HT-29 (cell line): ENCODE measurements at regions not wholly inside any gene's neighbourhood (a gene's known extent, or its start where the extent isn't known, plus 50 kb on each side); places are given as distances from the start of the nearest gene placed in this dataset.

ENCODE experiments used
- DNase-seq: peaks from one replicate; pipeline ENCODE4 v3.0.0-alpha.2; 2015; ENCODE audit warnings: low spot score

DNA sequence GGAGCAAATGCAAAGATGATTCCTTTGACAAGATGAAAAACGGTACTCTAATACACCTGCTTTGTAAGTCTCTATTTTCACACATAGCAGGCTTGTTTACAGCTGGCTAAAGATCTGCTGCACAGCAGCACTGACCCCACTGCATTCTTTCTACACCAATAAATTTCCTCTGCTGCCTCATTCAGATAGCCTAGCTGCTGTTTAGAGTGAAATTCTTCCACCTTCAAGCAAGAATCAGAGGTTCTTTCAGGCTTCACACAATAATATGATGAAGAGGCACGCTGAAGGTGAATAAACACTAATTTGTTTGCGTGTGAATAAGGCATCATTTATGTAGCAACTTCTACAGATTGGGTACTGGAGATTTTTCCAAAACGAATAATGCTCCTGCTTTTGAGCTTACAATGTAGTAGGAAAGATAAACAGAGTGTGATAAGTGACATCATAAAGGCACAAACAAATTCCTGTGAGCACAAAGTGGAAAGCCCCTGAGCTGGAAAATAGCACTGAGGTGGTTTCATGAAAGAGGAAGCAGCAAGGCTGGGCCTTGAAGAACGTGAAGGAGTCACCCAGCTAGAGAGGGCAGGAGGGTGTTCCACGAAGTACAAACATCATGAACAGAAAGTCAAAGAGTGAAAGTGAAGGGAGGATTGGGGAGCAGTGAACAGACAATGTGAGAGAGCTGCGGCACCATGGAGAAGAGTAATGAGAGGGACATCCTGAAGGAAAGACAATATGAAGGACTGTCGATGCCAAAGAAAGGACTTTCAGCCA is 543.4 kb downstream of the CD83 start:
- no peak for DNase-seq

DNA sequence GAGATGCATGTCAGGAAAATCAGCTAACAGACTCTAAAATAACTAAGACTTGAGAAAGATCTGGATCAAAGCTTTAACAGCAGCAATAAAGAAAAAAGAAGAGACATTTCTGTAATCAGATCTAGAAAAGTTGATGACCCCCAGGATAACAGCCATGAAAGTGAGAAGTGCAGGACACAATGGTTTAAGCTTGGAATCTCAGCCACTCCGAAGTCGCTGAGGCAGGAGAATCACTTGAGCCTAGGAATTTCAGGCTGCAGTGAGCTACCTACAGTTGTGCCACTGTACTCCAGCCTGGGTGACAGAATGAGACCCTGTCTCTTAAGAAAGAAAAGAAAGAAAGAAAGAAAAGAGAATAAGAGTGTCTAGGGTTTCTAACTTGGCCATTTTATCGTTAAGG is 544.1 kb downstream of the CD83 start:
- no peak for DNase-seq

DNA sequence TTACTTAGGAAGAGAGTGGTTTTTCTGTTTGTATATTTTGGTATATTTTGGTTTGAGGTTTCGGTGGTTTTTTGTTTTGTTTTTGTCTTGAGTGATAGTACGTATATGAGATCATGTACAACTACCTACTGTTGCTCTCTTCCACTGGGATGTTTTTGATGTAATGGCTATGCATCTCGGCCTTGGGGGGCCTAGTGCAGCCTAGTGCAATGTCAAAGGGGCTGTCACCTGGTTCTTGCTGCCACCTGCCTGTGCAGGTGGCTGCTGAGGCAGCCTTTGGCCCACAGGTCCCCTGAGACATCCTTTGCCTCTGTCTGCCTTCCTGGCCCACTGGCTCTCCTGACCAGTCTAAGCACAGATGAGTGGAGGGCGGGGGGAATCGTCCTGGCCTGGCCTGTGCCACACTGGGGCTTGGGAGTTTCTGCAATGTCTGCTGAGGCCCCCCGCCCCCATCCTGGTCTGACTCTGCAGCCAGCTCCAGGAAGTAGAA is 546.6 kb downstream of the CD83 start:
- no peak for DNase-seq

DNA sequence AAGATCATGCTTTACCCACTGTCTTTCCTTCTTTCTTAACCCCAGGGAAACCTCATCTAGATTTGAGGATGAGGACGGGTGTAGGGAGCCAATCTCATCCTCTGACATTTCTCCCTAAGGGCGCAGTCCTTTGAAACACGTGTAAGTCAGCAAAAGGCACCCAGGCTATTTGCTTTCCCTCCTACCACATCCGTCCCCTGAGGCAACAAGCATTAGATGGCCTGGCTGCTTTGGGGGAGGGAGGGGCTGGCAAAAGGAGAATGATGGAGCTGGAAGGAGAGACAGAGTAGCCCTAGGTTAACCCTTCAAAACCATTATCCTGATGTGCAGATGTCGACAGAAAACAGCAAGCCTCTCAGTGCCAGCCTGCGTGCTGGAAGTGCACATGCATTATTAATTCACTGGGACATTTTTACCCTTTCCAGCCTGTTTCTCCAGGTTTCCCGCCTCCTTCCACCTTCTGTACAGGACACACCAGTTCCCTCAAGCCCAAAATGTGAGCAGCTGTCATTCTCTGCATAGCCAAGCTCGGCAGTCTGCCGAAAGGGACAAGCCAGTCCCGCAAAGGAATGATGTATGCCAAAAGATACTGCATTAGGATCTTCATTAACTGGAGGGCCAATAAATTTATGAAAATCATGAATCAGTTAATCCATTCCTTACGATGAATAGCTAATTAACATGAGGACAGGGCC is 547.2 kb downstream of the CD83 start:
- no peak for DNase-seq

DNA sequence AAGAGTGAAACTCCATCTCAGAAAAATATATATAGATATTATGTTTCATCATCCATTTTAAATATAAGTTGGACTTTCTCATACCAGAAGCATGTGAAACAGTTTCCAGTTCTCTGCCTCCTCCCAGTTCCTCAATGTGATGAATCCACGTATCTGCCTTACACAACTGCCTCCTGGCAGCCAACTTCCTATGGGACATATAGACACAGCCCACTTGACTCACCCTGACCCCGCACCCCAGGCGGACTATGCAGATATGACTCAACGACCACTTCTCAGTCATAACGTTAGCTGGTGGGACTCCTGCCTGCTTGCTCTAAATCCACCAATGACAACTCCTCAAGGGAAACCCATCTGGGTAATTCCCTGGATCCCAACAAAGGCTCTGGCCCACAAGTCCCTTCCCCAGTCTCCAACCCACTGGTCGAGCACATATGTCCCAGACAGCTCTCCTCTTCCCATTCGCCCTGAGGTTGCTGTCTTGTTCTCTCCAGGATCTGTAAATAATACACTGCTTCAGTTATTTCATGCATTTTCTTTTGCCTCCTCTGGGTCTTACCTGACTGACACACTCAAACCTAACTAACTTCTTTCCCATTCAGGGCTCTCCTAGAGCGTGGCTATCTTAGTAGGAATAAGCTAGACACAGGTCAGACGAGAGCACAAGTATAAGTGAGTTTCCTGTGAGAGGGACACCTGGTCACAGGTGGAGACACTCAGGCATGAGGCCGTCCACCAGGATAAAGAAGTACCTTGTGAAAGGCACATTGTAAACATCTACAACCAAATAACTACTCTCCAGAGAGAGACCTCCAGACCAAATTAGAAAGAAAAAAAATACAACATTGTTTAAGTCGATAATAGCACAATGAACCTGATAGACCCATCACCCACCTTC is 548.5 kb downstream of the CD83 start:
- no peak for DNase-seq

DNA sequence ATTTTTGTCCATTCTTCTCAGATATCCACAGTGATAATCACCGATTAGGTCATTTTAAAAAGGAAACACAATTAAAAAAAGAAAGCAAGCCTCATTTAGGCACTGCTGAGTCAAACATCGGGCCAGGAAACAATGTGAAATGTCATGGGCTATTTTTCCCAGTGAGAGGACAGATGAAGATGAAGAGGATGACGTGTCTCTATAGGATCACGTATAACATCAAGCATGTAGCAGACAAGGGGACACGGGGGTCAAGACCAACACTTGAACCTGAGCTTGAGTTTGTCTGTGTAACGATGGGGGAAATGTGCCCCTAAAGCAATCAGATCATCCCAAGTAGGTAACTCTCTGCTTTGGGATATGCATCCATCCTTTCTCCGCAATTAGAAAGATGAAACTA is 553.2 kb downstream of the CD83 start:
- DNase-seq, result no peak

DNA sequence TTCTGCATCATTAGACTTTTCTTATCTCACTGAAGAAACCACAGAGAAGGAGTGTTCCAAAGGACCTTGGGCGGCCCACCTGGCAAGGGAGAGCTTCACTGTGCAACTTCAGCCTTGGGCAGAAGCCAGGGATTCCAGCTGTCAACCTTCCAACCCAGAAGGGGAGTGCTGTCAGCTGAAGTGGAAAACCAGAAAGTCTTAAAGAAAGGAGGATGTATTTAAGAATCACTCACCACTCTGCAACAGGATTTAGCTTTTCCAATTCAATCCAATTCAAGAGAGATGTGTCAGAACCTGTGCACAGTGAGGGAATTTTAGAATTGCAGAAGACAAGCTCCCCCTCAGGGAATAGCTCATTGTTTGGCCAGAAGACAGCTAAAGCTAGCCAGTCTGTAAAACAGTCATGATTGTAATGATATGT is 553.7 kb downstream of the CD83 start:
- no peak for DNase-seq

DNA sequence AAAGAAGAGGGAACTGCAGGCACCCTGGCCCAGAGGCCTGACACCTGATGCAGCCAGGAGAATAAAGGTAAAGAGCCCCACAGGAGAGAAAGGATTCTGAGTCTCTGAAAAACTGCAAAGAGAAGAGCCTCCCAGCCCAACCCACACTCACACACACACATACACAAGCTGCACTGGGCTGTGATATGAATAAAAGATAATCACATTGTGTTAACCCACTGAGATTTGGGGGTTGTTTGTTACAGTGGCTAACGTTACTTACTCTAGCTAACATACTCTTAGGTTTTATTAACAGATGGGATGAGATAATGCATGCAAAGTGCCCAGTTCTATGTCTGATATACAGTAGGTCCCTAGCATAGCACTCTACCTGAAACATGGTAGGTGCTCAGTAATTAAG is 554.4 kb downstream of the CD83 start:
- no peak for DNase-seq

DNA sequence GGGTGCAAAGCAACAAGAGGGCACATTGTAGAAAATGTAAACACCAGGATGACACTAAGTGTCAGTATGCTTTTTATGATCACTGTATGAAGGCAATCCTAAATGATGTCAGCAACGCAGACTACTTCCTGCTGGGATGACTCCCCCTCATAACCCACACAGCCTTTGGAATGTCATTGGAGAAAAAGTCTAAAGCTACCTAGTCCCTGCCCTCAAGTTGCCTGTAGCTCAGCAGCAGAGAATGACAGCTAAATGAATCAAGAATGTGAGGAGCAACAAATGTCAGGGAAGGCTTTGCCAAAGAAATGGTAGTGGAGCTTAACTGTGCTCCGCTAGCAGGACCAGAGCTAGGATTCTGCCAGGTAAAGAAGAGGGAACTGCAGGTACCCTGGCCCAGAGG is 555.6 kb downstream of the CD83 start:
- no peak for DNase-seq

DNA sequence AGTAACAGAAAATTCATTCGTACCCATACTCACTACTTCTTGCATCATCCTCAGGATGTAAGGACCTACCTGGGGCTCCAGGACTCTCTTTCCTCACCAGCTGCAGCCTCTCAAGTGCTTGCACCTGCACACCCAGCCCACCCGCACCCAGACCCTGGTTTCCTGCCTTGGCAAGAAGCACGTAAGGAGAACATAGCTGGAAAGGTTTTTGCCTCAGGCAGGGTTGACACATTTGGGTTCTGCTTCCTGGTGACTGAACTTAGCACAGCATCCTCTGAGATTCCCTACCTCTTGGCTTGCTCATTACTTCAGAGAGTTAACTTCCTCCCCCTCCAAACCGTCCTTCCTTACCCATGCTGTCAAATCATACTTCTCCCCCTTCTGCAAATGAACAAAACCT is 556.9 kb downstream of the CD83 start:
- no peak for DNase-seq

DNA sequence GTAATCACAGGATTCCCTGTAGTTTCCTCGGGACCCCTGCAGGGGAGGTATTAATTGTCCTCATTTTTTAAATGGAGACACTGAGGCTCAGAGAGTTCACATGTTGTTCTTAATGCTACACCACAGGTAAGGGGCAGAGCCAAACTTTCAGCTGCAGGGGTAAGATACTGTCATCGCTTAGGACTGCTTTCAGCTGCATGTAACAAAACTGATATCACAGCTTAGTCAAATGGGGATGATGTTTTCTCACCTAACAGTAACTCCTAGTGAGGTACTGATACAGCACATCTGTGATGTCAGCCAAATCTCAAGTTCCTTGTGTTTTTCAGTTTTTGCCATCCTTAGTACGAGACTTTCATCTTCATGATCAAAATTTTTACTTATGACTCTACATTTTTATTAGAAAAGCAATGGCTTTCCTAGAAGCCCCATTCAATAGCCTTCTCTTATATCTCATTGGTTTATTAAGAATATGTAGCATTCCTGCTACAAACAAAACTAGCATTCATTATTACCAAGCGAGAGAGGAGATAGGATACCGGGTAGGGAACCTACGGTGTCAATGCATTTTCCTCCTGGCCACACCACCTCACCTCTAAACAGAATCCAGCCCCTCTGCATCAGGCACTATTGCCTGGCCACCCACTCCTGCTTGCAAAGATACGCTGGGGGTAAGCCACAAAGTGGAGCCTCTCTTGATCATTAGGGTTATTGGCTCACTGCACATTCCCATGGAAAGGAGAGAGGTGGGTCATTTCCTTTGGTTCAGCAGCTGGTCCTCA is 557.5 kb downstream of the CD83 start:
- no peak for DNase-seq

DNA sequence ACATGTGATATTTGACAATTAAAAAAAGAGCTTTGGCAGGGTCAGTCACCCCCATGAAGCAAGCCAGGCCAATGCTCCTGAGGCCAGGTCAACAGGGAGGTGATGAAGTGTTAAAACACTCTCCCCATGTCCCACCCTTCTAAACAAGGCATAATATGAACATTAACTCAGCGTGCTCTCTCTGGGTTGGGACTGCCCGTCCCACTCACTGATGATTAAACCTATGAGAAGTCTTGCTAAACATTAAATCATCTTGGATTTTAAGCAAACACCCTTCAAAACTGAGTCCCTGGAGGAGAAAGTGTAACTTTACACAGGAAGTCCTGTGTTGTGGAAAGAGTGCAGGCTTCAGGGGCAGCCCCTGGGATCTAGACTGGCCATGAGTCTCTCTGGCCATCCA is 558.5 kb downstream of the CD83 start:
- DNase-seq, result no peak

DNA sequence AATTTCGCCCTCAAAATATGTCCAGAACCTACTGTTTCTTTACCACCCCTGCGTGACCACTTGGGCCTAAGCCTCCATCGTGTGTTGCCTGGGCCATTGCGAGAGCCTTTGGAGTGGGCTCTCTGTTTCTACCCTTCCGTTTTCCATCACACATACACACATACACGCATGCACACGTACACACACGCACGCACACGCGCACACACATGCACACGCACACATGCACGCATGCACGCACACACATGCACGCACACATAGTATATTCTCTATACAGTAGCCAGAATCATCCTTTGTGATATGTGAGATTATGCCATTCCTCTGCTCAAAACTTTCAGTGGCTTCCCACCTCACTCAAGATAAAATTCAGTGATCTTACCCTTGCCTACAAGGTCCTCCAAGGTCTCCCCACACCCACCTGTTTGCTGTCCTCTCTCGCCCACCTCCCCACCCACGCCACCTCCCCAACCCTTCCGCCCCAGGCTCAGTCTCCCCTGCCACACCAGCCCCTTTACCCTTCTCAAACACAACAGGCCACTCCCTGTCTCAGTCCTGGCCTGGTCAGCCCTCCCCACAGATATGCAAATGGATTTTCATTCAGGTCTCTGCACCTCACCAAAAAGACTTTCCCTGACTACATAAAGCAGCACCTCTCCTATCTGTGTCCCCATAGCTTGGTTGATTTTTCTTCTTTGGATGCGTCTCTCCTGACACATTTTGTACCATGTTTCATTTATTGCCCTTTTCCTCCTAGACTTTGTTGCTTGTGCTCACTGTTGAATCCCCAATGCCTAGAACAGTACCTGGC is 559.6 kb downstream of the CD83 start:
- DNase-seq, result no peak

DNA sequence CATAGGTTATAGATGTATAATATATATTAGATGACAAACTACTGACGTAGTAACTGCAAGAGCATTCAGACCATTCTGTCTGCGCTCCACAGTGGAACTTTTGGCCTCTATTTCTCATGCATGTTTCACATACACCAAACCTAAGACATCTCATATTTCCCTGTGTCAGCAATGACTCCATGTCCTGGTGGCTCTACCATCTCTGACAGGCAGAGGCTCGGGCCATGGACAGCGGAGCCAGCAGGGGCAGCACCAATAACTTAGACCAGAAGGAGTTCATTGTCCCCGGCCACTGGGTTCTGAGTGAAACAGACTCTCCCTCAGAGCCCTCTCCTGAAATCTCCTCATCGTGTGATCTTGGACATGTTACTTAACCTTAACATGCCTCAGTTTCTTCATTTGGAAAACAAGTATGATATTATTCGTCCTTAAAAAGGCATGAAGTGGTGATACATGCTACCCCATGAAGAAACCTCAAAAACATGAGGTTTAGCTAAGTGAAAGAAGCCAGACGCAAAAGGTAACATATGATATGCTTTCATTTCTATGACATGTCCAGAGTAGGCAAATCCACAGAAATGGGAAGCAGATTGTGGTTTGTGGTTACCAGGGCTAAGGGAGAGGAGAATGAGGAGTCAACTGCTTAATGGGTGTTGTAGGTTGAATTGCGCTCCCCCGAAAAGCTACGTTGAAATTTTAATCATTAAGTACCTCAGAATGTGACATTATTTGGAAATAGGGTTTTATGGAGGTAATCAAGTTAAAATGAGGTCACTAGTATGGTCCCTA is 564.0 kb upstream of the JARID2 start:
- DNase-seq, result no peak

DNA sequence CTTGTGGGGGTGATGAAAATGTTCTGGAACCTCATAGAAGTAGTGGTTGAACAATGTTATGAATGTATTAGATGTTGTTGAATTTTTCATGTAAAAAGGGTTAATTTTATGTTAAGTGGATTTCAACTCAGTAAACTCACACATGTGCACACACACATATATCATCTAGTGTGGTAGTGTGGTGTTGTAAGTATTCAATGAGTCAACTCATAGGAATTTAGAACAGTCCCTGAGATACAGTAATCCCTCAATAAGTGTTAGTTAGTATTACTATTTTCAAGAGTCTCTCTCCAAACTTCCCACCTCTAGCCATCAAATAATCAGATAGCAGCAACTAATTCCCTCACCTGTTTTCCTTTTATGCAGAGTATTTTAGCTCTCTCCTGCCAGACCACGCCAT is 563.1 kb upstream of the JARID2 start:
- DNase-seq, result no peak

DNA sequence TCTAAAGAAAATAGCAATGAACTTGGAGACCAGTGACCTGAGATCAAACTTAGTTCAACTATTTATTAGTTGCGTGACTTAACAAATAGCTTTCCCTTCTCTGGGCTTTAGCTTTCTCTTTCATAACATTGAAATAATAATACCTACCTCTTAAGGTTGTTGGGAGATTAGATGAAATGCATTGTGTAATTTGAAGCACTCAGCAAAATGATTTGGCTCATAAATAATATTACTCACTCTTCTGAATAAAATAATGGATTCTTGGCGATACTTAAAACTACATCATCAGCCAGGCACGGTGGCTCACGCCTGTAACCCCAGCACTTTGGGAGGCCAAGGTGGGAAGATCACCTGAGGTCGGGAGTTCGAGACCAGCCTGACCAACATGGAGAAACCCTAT is 556.2 kb upstream of the JARID2 start:
- DNase-seq, result no peak

DNA sequence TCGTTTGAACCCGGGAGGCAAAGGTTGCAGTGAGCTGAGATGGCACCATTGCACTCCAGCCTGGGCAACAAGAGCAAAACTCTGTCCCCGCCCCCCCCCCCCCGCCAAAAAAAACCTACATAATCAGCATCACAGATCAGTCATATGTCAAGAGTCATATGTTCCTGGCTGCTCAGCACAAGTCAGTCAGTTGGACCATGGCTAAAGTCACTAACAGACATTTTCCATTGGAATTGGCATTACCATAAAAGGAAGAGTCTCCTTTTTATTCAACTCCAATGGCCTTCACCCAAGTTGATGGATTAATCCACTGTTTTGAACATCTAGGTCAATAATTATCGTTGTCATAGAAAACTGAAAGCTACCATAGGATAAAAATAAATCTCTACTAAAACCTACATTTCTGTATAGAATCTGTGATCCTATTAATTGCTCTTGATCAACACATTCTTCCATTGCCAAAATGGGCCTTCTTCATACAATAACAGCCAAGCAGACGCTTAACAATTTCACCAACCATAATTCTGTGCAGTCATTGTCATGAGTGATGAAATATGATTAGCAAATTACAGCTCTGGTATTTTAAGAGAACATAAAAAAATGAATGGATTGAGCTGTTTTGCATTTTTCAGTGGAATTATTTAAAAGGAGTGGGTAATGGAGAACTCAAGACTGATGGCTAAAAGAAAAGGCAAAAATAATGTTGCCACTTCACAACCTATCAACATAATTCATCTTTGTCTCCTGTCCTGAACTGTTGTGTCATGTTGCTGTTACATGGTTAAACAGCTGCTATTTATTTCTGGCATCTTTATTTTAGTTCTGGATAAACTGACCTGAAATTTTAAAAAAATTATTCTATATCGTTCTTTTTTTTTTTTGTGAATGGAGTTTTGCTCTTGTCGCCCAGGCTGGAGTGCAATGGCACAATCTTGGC is 555.5 kb upstream of the JARID2 start:
- no peak for DNase-seq

DNA sequence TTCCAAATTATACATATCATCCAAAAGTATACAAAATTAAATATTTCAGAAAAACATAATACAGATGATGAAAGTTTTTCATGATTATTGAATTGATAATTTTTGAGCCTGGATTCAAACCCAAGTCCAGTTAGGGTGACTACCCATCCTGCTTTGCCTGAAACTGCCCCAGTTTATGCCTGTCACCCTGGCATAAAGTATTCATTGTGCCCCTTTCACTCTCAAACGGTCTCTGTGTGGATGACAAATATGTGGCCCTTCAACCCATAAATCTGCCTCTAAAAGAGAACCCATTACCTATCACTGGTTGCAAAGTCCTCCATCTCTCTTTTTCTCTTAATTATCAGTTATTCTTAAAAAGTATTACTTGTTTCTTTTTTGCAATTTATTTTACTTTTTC is 553.7 kb upstream of the JARID2 start:
- no peak for DNase-seq
